Astrocyte (in vitro differentiated cells and primary cell): ENCODE measurements at regions not wholly inside any gene's neighbourhood (a gene's known extent, or its start where the extent isn't known, plus 50 kb on each side); places are given as distances from the start of the nearest gene placed in this dataset.

Experiments
- DNase-seq: peaks from one replicate; pipeline ENCODE4 v3.0.0-alpha.2; 2010; ENCODE audit warnings: low read depth
- FAIRE-seq: peaks from 2 replicates; lab custom pipeline; 2011; peaks lifted over from hg19 to GRCh38; lab: Jason Lieb, UNC
- H2AFZ ChIP-seq: 2 replicates; pipeline ENCODE4 v1.6.0; 2012; ENCODE audit warnings: low read depth, low read length, inconsistent platforms
- H3K27ac ChIP-seq: 2 replicates; pipeline ENCODE4 v1.5.1; 2011; ENCODE audit warnings: low read depth, low read length, inconsistent platforms
- H3K27me3 ChIP-seq: 2 replicates; pipeline ENCODE4 v1.6.0; 2011; ENCODE audit warnings: low read length, inconsistent platforms; ENCODE audit not compliant: insufficient read depth
- H3K36me3 ChIP-seq: 2 replicates; pipeline ENCODE4 v1.5.1; 2011; ENCODE audit warnings: low read length, inconsistent platforms; ENCODE audit not compliant: insufficient read depth
- H3K4me1 ChIP-seq: 2 replicates; pipeline ENCODE4 v1.5.1; 2011; ENCODE audit warnings: low read length, inconsistent platforms; ENCODE audit not compliant: insufficient read depth
- H3K4me2 ChIP-seq: 2 replicates; pipeline ENCODE4 v1.6.0; 2012; ENCODE audit warnings: low read length, inconsistent platforms
- H3K4me3 ChIP-seq: 2 replicates; pipeline ENCODE4 v1.5.1; 2011; ENCODE audit warnings: low read depth, mild to moderate bottlenecking, low read length, inconsistent platforms; ENCODE audit not compliant: insufficient read depth
- H3K79me2 ChIP-seq: 2 replicates; pipeline ENCODE4 v1.6.0; 2012; ENCODE audit warnings: mild to moderate bottlenecking, low read length, inconsistent platforms; ENCODE audit not compliant: insufficient read depth
- H3K9ac ChIP-seq: 2 replicates; pipeline ENCODE4 v1.6.0; 2012; ENCODE audit warnings: mild to moderate bottlenecking, low read length, inconsistent platforms
- H3K9me3 ChIP-seq: 2 replicates; pipeline ENCODE4 v1.5.1; 2012; ENCODE audit warnings: low read depth, mild to moderate bottlenecking, low read length, inconsistent platforms; ENCODE audit not compliant: insufficient read depth
- H4K20me1 ChIP-seq: 2 replicates; pipeline ENCODE4 v1.6.0; 2012; ENCODE audit warnings: low read length, inconsistent platforms; ENCODE audit not compliant: insufficient read depth
- H3K27ac Mint-ChIP-seq: one replicate; pipeline ENCODE4 v1.8.0; 2021; ENCODE audit warnings: mild to moderate bottlenecking, mixed read lengths; ENCODE audit not compliant: unreplicated experiment
- H3K27me3 Mint-ChIP-seq: one replicate; pipeline ENCODE4 v1.8.0; 2021; ENCODE audit warnings: low read depth, mixed read lengths; ENCODE audit not compliant: unreplicated experiment
- H3K36me3 Mint-ChIP-seq: one replicate; pipeline ENCODE4 v1.8.0; 2021; ENCODE audit warnings: low read depth, mixed read lengths; ENCODE audit not compliant: unreplicated experiment
- H3K4me1 Mint-ChIP-seq: one replicate; pipeline ENCODE4 v1.8.0; 2021; ENCODE audit warnings: low read depth, mixed read lengths; ENCODE audit not compliant: unreplicated experiment
- H3K4me3 Mint-ChIP-seq: one replicate; pipeline ENCODE4 v1.8.0; 2021; ENCODE audit warnings: mild to moderate bottlenecking, moderate library complexity, mixed read lengths; ENCODE audit not compliant: unreplicated experiment
- H3K9me3 Mint-ChIP-seq: one replicate; pipeline ENCODE4 v1.8.0; 2021; ENCODE audit warnings: mild to moderate bottlenecking, mixed read lengths; ENCODE audit not compliant: unreplicated experiment
- CTCF ChIP-seq: IDR thresholded peaks from 2 replicates; pipeline ENCODE4 v1.5.1; 2011; ENCODE audit warnings: low read depth, mild to moderate bottlenecking, inconsistent platforms, low read length, moderate library complexity; ENCODE audit not compliant: insufficient read depth
- EZH2 ChIP-seq: IDR thresholded peaks from 2 replicates; pipeline ENCODE4 v1.6.1; 2012; ENCODE audit warnings: mild to moderate bottlenecking, low read length, inconsistent platforms; ENCODE audit not compliant: insufficient read depth

GRCh38 chrX:103889216-103889615 is 57.2 kb upstream of the RAB9B start:
- no peak for FAIRE-seq
- TF ChIP-seq CTCF = no peak
- no peak for TF ChIP-seq EZH2
- H3K9me3 Mint-ChIP-seq = no peaks in the 10 kb centered on the region

GRCh38 chrX:103886624-103887023 is 54.6 kb upstream of the RAB9B start:
- no peak overlapping the region for H3K9ac ChIP-seq

More at GRCh38 chrX:103889216-103889615, 57.2 kb upstream of the RAB9B start:
- H3K27ac Mint-ChIP-seq = no peak overlapping the region
- H3K27me3 Mint-ChIP-seq = no peaks in the 10 kb centered on the region
- H3K4me2 ChIP-seq = no peak overlapping the region
- no peaks in the 10 kb centered on the region for H4K20me1 ChIP-seq
- no peaks in the 10 kb centered on the region for H3K79me2 ChIP-seq
- no peak overlapping the region for H2AFZ ChIP-seq
- no peak overlapping the region for H3K9ac ChIP-seq
- no peak overlapping the region for H3K4me3 Mint-ChIP-seq
- no peaks in the 10 kb centered on the region for H3K36me3 ChIP-seq
- H3K9me3 ChIP-seq = no peaks in the 10 kb centered on the region
- peak; percentile 46 for DNase-seq
- H3K27ac ChIP-seq = no peak overlapping the region
- H3K4me1 ChIP-seq = no peaks in the 10 kb centered on the region
- H3K4me1 Mint-ChIP-seq = no peaks in the 10 kb centered on the region
- no peaks in the 10 kb centered on the region for H3K27me3 ChIP-seq
- H3K36me3 Mint-ChIP-seq = no peaks in the 10 kb centered on the region
- no peak overlapping the region for H3K4me3 ChIP-seq

More at GRCh38 chrX:103886624-103887023, 54.6 kb upstream of the RAB9B start:
- no peaks in the 10 kb centered on the region for H3K36me3 Mint-ChIP-seq
- Histone ChIP-seq H3K79me2 (no peaks in the 10 kb centered on the region), H4K20me1 (no peaks in the 10 kb centered on the region), H3K4me3 (no peak overlapping the region), H3K4me2 (no peak overlapping the region), H3K36me3 (no peaks in the 10 kb centered on the region), H3K27ac (no peak overlapping the region), H3K27me3 (no peaks in the 10 kb centered on the region), H3K4me1 (no peaks in the 10 kb centered on the region), H3K9me3 (no peaks in the 10 kb centered on the region), H2AFZ (no peak overlapping the region)
- H3K4me1 Mint-ChIP-seq = no peaks in the 10 kb centered on the region
- H3K27me3 Mint-ChIP-seq = no peaks in the 10 kb centered on the region
- no peak overlapping the region for H3K4me3 Mint-ChIP-seq
- no peaks in the 10 kb centered on the region for H3K9me3 Mint-ChIP-seq
- no peak overlapping the region for H3K27ac Mint-ChIP-seq
- DNase-seq (no peak), FAIRE-seq (no peak)
- no peak for TF ChIP-seq EZH2
- TF ChIP-seq CTCF = no peak
